K562 (cell line): ENCODE measurements at regions not wholly inside any gene's neighbourhood (a gene's known extent, or its start where the extent isn't known, plus 50 kb on each side); places are given as distances from the start of the nearest gene placed in this dataset.

ENCODE experiments used
- ATAC-seq: fragments of 200-7000 bp; cut with Tn5 transposase; 3 replicates; pipeline ENCODE4 v1.9.1; 2020; ENCODE audit warnings: moderate library complexity
- BruUV-seq: library from RNA; stranded (reverse); fragments of 400-500 nt; replicated peaks from 2 replicates; lab custom pipeline; 2021; lab: Mats Ljungman, UMichigan
- CTCF ChIA-PET: fragments of 300-600 bp; formaldehyde crosslinking; extraction: SDS; loops from one replicate; lab custom pipeline; 2021; ENCODE audit warnings: low intra/inter-chr PET ratio; lab: Yijun Ruan, JAX
- POLR2A ChIA-PET: fragments of 300-600, 350-650 bp; sonication (Branson Sonifier 250); formaldehyde crosslinking; extraction: SDS; loops from one replicate; lab custom pipeline; 2021; ENCODE audit warnings: antibody characterized with exemption, inconsistent platforms; lab: Yijun Ruan, JAX
- DNase-seq, 4 experiments: peaks; one replicate each; pipeline versions ENCODE4 v3.0.0 to v3.0.0-alpha.2; 2011 to 2018; ENCODE audit warnings: low spot score in 3 of 4, mixed read lengths in 3 of 4; ENCODE audit errors: extremely low read depth in 1 of 4
- FAIRE-seq: peaks from 2 replicates; lab custom pipeline; 2011; peaks lifted over from hg19 to GRCh38; lab: Jason Lieb, UNC
- H2AFZ ChIP-seq: 2 replicates; pipeline ENCODE4 v1.6.0; 2011; ENCODE audit warnings: low read depth, low read length, control low read depth, inconsistent platforms
- H3K27ac ChIP-seq: fragments of 200-600 bp; 3 replicates; pipeline ENCODE4 v1.8.0; 2011; ENCODE audit warnings: low read depth, mild to moderate bottlenecking, control low read depth, inconsistent platforms, low read length, moderate library complexity, mixed read lengths; ENCODE audit errors: extremely low read depth
- H3K27me3 ChIP-seq, 2 experiments: fragments of 300-600 bp in 1 of 2; 2 replicates in 1 of 2; 3 replicates in 1 of 2; pipeline versions ENCODE4 v1.6.0 to v1.8.0; 2011; ENCODE audit warnings: inconsistent platforms in 2 of 2, low read length in 2 of 2, mild to moderate bottlenecking in 1 of 2, mixed read lengths in 1 of 2, moderate library complexity in 1 of 2; ENCODE audit not compliant: control insufficient read depth in 2 of 2, insufficient read depth in 2 of 2
- H3K36me3 ChIP-seq: fragments of 300-600 bp; 3 replicates; pipeline ENCODE4 v1.8.0; 2011; ENCODE audit warnings: mild to moderate bottlenecking, low read length, inconsistent platforms; ENCODE audit not compliant: control insufficient read depth, insufficient read depth
- H3K4me1 ChIP-seq, 2 experiments: fragments of 200-600 bp in 1 of 2; replicated peaks in 1 of 2; 2 replicates in 1 of 2; 3 replicates in 1 of 2; pipeline versions ENCODE4 v1.5.1 to v1.8.0; 2011; ENCODE audit warnings: inconsistent platforms in 2 of 2, low read length in 2 of 2, mild to moderate bottlenecking in 1 of 2, mixed read lengths in 1 of 2, moderate library complexity in 1 of 2; ENCODE audit not compliant: control insufficient read depth in 2 of 2, insufficient read depth in 2 of 2
- H3K4me2 ChIP-seq: 2 replicates; pipeline ENCODE4 v1.6.1; 2011; ENCODE audit warnings: low read length, control low read depth, inconsistent platforms, mixed read lengths; ENCODE audit not compliant: insufficient read depth
- H3K4me3 ChIP-seq: fragments of 200-600 bp; sonication (generic), shearing (Covaris generic); 2 replicates; pipeline ENCODE4 v1.5.1; 2016; ENCODE audit warnings: control low read depth, inconsistent platforms
- H3K79me2 ChIP-seq: fragments of 200-600 bp; 3 replicates; pipeline ENCODE4 v1.8.0; 2011; ENCODE audit warnings: low read length, inconsistent platforms; ENCODE audit not compliant: control insufficient read depth, insufficient read depth
- H3K9ac ChIP-seq, 2 experiments: 2 replicates each; pipeline versions ENCODE4 v1.6.0 to v1.6.1; 2011; ENCODE audit warnings: low read depth in 2 of 2, low read length in 2 of 2, control low read depth in 1 of 2, inconsistent platforms in 1 of 2, mild to moderate bottlenecking in 1 of 2, mixed read lengths in 1 of 2; ENCODE audit not compliant: insufficient read depth in 1 of 2
- H3K9me1 ChIP-seq: one replicate; pipeline ENCODE4 v1.6.0; 2011; ENCODE audit warnings: inconsistent platforms, mild to moderate bottlenecking, low read length, moderate library complexity; ENCODE audit not compliant: control insufficient read depth, insufficient read depth
- H3K9me3 ChIP-seq: replicated peaks from 2 replicates; pipeline ENCODE4 v1.5.1; 2011; ENCODE audit warnings: low read depth, low read length, inconsistent platforms; ENCODE audit not compliant: control insufficient read depth, insufficient read depth
- H4K20me1 ChIP-seq: replicated peaks from 2 replicates; pipeline ENCODE4 v1.6.1; 2011; ENCODE audit warnings: low read length, inconsistent platforms, mixed read lengths; ENCODE audit not compliant: control insufficient read depth, insufficient read depth
- ADNP ChIP-seq: fragments of 200-800 bp; sonication (Bioruptor generic); IDR thresholded peaks from 2 replicates; pipeline ENCODE4 v1.6.1; 2016; ENCODE audit warnings: missing genetic modification characterization, missing compliant biosample characterization
- DMBX1 ChIP-seq: fragments of 250-450 bp; sonication (Bioruptor Pico); IDR thresholded peaks from 2 replicates; pipeline ENCODE4 v1.8.0; 2022; ENCODE audit warnings: inconsistent platforms, mild to moderate bottlenecking, moderate library complexity, borderline replicate concordance
- KHSRP ChIP-seq: fragments of 450-650 bp; IDR thresholded peaks from 2 replicates; pipeline ENCODE4 v1.6.1; 2017
- KLF13 ChIP-seq: fragments of 450-650 bp; IDR thresholded peaks from 2 replicates; pipeline ENCODE4 v1.6.1; 2016; ENCODE audit warnings: missing genetic modification characterization, low read depth, mild to moderate bottlenecking, missing compliant biosample characterization, moderate library complexity, borderline replicate concordance
- NCOR1 ChIP-seq: fragments of 450-650 bp; IDR thresholded peaks from 2 replicates; pipeline ENCODE4 v1.6.1; 2016; ENCODE audit warnings: mild to moderate bottlenecking, moderate library complexity
- NFATC3 ChIP-seq: fragments of 450-650 bp; IDR thresholded peaks from 2 replicates; pipeline ENCODE4 v1.6.1; 2017; ENCODE audit warnings: mild to moderate bottlenecking
- SAFB ChIP-seq: fragments of 200-400 bp; formaldehyde crosslinking; IDR thresholded peaks from 2 replicates; pipeline ENCODE4 v1.6.1; 2017; ENCODE audit warnings: low read depth, low read length, borderline replicate concordance
- SREBF2 ChIP-seq: sonication (generic); formaldehyde crosslinking; IDR thresholded peaks from 2 replicates; pipeline ENCODE4 v1.4.0; 2020; ENCODE audit warnings: mild to moderate bottlenecking, missing genetic modification reagents
- STAT5A ChIP-seq: IDR thresholded peaks from 2 replicates; pipeline ENCODE4 v1.6.1; 2012; ENCODE audit warnings: low read length, inconsistent platforms, borderline replicate concordance
- TRIM25 ChIP-seq: fragments of 450-650 bp; IDR thresholded peaks from 2 replicates; pipeline ENCODE4 v1.7.0; 2016; ENCODE audit warnings: borderline replicate concordance
- ZC3H8 ChIP-seq: fragments of 450-650 bp; IDR thresholded peaks from 2 replicates; pipeline ENCODE4 v1.6.1; 2017
- ZNF561 ChIP-seq: fragments of 450-650 bp; formaldehyde crosslinking; conservative IDR thresholded peaks from 2 replicates; pipeline ENCODE4 v1.4.0; 2020; ENCODE audit warnings: mild to moderate bottlenecking, moderate library complexity
- WGBS: fragments of 100-300 bp; shearing (Covaris generic); methylation state at CpG from one replicate; pipeline ENCODE4 v1.1.6; 2016; ENCODE audit warnings: low coverage, mixed read lengths; ENCODE audit not compliant: insufficient coverage; ENCODE audit errors: missing lambda C conversion rate; 5-methylcytosine and 5-hydroxymethylcytosine counted together
- in situ Hi-C: fragments of 300-500 bp; cut with MboI; formaldehyde crosslinking; loops from 4 replicates; pipeline ENCODE4 v1.15.0; 2018; ENCODE audit warnings: inconsistent platforms, mixed read lengths
- intact Hi-C: fragments of 100-400 bp; cut with micrococcal nuclease; formaldehyde crosslinking; loops from 2 replicates; pipeline ENCODE4 v1.14.2; 2022
- TF ChIP-seq, protein P1 (sequence below): fragments of 450-650 bp; IDR thresholded peaks from 2 replicates; pipeline ENCODE4 v1.7.1; 2018; ENCODE audit warnings: mild to moderate bottlenecking, low read depth; ENCODE audit not compliant: partially characterized antibody
- TF ChIP-seq, protein P2 (sequence below): sonication (generic); formaldehyde crosslinking; IDR thresholded peaks from 2 replicates; pipeline ENCODE4 v1.8.0; 2023; ENCODE audit warnings: mild to moderate bottlenecking, missing genetic modification reagents

DNA sequence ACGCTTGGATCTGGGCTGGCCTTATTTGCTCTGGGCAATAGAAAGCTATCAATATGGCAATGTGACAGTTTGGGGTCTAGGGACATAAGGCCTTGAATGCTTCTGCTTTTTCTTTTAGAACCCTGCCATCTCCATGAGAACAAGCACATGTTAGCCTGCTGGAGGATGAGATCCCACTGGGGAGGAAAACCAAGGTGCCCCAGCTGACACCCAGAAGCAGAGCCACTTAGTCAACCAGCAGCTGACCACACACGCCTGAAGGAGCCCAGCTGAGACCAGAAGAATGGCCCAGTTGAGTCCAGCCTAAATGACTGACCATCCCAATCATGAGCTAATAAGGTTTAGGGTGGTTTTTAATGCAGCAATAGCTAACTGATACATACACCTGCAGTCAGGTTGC is 171.2 kb downstream of the AHSP start (continued):
- TF ChIP-seq ADNP, result no peak
- TF ChIP-seq, protein P1, sequence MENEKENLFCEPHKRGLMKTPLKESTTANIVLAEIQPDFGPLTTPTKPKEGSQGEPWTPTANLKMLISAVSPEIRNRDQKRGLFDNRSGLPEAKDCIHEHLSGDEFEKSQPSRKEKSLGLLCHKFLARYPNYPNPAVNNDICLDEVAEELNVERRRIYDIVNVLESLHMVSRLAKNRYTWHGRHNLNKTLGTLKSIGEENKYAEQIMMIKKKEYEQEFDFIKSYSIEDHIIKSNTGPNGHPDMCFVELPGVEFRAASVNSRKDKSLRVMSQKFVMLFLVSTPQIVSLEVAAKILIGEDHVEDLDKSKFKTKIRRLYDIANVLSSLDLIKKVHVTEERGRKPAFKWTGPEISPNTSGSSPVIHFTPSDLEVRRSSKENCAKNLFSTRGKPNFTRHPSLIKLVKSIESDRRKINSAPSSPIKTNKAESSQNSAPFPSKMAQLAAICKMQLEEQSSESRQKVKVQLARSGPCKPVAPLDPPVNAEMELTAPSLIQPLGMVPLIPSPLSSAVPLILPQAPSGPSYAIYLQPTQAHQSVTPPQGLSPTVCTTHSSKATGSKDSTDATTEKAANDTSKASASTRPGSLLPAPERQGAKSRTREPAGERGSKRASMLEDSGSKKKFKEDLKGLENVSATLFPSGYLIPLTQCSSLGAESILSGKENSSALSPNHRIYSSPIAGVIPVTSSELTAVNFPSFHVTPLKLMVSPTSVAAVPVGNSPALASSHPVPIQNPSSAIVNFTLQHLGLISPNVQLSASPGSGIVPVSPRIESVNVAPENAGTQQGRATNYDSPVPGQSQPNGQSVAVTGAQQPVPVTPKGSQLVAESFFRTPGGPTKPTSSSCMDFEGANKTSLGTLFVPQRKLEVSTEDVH, result no peak
- TF ChIP-seq NCOR1, result no peak
- TF ChIP-seq KLF13, result no peak
- TF ChIP-seq ZC3H8, result no peak
- TF ChIP-seq SAFB, result no peak

- no peak for DNase-seq
- FAIRE-seq, result no peak
- no peak for TF ChIP-seq SREBF2 (CRISPR knock-in tag)
- TF ChIP-seq DMBX1 (CRISPR knock-in tag), result no peak
- TF ChIP-seq TRIM25, result no peak
- TF ChIP-seq ZNF561, result no peak
- TF ChIP-seq KHSRP, result no peak
- TF ChIP-seq NFATC3, result no peak
- TF ChIP-seq, protein P2, sequence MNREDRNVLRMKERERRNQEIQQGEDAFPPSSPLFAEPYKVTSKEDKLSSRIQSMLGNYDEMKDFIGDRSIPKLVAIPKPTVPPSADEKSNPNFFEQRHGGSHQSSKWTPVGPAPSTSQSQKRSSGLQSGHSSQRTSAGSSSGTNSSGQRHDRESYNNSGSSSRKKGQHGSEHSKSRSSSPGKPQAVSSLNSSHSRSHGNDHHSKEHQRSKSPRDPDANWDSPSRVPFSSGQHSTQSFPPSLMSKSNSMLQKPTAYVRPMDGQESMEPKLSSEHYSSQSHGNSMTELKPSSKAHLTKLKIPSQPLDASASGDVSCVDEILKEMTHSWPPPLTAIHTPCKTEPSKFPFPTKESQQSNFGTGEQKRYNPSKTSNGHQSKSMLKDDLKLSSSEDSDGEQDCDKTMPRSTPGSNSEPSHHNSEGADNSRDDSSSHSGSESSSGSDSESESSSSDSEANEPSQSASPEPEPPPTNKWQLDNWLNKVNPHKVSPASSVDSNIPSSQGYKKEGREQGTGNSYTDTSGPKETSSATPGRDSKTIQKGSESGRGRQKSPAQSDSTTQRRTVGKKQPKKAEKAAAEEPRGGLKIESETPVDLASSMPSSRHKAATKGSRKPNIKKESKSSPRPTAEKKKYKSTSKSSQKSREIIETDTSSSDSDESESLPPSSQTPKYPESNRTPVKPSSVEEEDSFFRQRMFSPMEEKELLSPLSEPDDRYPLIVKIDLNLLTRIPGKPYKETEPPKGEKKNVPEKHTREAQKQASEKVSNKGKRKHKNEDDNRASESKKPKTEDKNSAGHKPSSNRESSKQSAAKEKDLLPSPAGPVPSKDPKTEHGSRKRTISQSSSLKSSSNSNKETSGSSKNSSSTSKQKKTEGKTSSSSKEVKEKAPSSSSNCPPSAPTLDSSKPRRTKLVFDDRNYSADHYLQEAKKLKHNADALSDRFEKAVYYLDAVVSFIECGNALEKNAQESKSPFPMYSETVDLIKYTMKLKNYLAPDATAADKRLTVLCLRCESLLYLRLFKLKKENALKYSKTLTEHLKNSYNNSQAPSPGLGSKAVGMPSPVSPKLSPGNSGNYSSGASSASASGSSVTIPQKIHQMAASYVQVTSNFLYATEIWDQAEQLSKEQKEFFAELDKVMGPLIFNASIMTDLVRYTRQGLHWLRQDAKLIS, result no peak
- no peak for TF ChIP-seq STAT5A
Observed at GRCh38 chr16:31699601-31700000, 171.9 kb downstream of the AHSP start.

More at GRCh38 chr16:31699601-31700000, 171.9 kb downstream of the AHSP start:
- Histone ChIP-seq H3K36me3 (peaks cover 26% of the 10 kb centered on the region; the same call in 2 of the 3 replicates), H3K4me1 (peaks cover 5 to 8% of the 10 kb centered on the region in 2 experiments; a peak in 4 of 5 replicates), H3K4me3 (no peak overlapping the region), H3K9ac (no peak overlapping the region), H3K9me1 (peaks cover 4% of the 10 kb centered on the region), H3K27ac (no peak overlapping the region), H3K27me3 (no peaks in the 10 kb centered on the region), H3K4me2 (no peak overlapping the region), H3K9me3 (no peaks in the 10 kb centered on the region), H3K79me2 (peaks cover 23% of the 10 kb centered on the region), H2AFZ (peak overlapping the region; percentile 99; the same call in 1 of the 2 replicates), H4K20me1 (no peaks in the 10 kb centered on the region)
- POLR2A ChIA-PET, result interaction anchor here (0.8 to 1.7 kb wide), 4 partner anchors 10 to 240 kb away, joined by 4 to 8 read pairs (median 6); partner anchors contain the start of gene ARMC5
- ATAC-seq, result no peak
- WGBS, result 41% methylated on average over 8 of the region's 8 CpGs
- CTCF ChIA-PET, result interaction anchor here (0.7 kb wide), 2 partner anchors 234 to 240 kb away, joined by 3 to 5 read pairs; no protein-coding TSS in a partner anchor
- in situ Hi-C loops, result loop anchor here (10.0 kb wide), 3 partner anchors 245 to 745 kb away; partner anchors contain the start of genes ARMC5 and SETD1A
- BruUV-seq, result no TSS peak
- intact Hi-C loops, result loop anchor here (10.0 kb wide), 1 partner anchor 315 kb away; no protein-coding TSS in a partner anchor
